ENCODE measurements at regions not wholly inside any gene's neighbourhood (a gene's known extent, or its start where the extent isn't known, plus 50 kb on each side); places are given as distances from the start of the nearest gene placed in this dataset.
A peak's percentile ranks its signal among the peaks of the same experiment; 100 is the strongest.

DNA sequence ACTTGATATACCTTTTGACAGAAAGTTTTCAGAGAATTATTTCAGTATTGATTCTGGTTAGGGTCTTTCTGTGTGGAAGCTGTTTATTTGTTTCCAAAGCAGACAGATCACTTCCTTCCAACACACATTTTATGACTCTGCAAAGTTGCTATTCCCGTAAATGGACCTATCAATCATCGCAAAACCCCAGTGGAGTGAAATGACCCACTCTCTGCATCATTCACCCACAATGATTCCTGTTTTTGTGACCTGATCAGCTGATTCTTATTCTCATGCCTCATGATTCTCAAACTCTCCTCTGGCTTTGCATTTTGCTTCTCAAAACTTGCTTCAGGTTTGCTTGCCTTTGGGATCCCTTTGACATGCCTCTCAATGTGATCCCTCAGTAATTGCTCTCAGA, 453.7 kb downstream of the PCDH17 start:
- Histone ChIP-seq H3K36me3 (ENCODE audit: insufficient read depth, low read length) (no peaks in the 10 kb centered on the region), H2AFZ (ENCODE audit: low read depth, low read length) (no peak overlapping the region), H3K9me3 (ENCODE audit: low read length) (no peaks in the 10 kb centered on the region), H3K4me3 (ENCODE audit: low read length) (no peak overlapping the region), H3K4me1 (ENCODE audit: insufficient read depth, low read length) (peaks cover 22% of the 10 kb centered on the region), H3K27me3 (ENCODE audit: insufficient read depth, low read length) (no peaks in the 10 kb centered on the region)

GRCh38 chr13:58085819-58086218, 454.3 kb downstream of the PCDH17 start:
- Histone ChIP-seq H3K4me3 (ENCODE audit: low read length) (no peak overlapping the region), H3K36me3 (ENCODE audit: insufficient read depth, low read length) (no peaks in the 10 kb centered on the region), H2AFZ (ENCODE audit: low read depth, low read length) (no peak overlapping the region), H3K4me1 (ENCODE audit: insufficient read depth, low read length) (peaks cover 18% of the 10 kb centered on the region), H3K9me3 (ENCODE audit: low read length) (no peaks in the 10 kb centered on the region), H3K27me3 (ENCODE audit: insufficient read depth, low read length) (no peaks in the 10 kb centered on the region)

- no peak overlapping the region for H3K4me3 ChIP-seq (ENCODE audit: low read length)
- H3K27me3 ChIP-seq (ENCODE audit: insufficient read depth, low read length) = no peaks in the 10 kb centered on the region
- H2AFZ ChIP-seq (ENCODE audit: low read depth, low read length) = no peak overlapping the region
- H3K4me1 ChIP-seq (ENCODE audit: insufficient read depth, low read length) = peaks cover 6% of the 10 kb centered on the region
- H3K9me3 ChIP-seq (ENCODE audit: low read length) = no peaks in the 10 kb centered on the region
- no peaks in the 10 kb centered on the region for H3K36me3 ChIP-seq (ENCODE audit: insufficient read depth, low read length)
Measured at GRCh38 chr13:58087566-58087965, 456.0 kb downstream of the PCDH17 start.

DNA sequence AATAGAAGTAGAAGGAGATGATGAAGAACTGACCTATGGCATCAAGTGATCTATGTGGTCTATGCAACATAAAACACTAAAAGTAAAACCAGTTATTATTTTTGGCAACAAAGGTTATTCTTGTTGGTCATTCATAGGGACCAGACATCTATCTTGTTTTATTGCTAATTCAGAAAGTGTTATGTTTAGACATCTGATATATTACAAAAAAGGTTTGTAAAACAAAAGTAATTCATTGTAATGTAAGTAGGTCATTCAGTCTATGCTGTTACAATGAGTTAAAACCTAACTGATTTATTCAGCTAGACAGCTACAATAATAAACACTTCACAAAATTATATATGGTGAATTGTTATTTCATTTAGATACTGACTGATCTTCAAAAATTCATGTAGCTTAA, 461.9 kb downstream of the PCDH17 start:
- Histone ChIP-seq H3K36me3 (ENCODE audit: insufficient read depth, low read length) (no peaks in the 10 kb centered on the region), H3K27me3 (ENCODE audit: insufficient read depth, low read length) (no peaks in the 10 kb centered on the region), H3K4me1 (ENCODE audit: insufficient read depth, low read length) (no peaks in the 10 kb centered on the region), H2AFZ (ENCODE audit: low read depth, low read length) (no peak overlapping the region), H3K9me3 (ENCODE audit: low read length) (no peaks in the 10 kb centered on the region), H3K4me3 (ENCODE audit: low read length) (no peak overlapping the region)

- no peaks in the 10 kb centered on the region for H3K9me3 ChIP-seq (ENCODE audit: low read length)
- H2AFZ ChIP-seq (ENCODE audit: low read depth, low read length) = no peak overlapping the region
- no peaks in the 10 kb centered on the region for H3K4me1 ChIP-seq (ENCODE audit: insufficient read depth, low read length)
- no peak overlapping the region for H3K4me3 ChIP-seq (ENCODE audit: low read length)
- no peaks in the 10 kb centered on the region for H3K27me3 ChIP-seq (ENCODE audit: insufficient read depth, low read length)
- H3K36me3 ChIP-seq (ENCODE audit: insufficient read depth, low read length) = no peaks in the 10 kb centered on the region
Measured at GRCh38 chr13:58097831-58098230, 466.3 kb downstream of the PCDH17 start.

DNA sequence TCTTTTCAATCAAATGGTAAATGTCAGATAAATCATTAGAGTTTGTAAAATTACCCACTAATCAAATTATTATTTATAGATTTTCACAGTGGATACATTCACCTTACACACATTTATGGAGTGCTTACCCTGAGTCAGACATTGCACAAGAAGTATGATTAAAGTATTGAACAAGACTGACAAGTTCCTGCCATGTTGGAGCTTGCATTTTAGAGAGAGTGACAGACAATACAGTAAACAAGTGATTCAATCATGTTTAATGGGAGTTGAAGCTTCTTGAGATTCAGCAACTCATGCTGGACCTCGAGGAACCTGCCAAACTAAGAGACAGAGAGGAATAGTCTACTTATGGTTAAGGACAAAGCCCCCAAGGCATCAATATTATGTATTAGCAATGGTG, 487.8 kb downstream of the PCDH17 start:
- H3K4me3 ChIP-seq (ENCODE audit: low read length) = no peak overlapping the region
- H2AFZ ChIP-seq (ENCODE audit: low read depth, low read length) = no peak overlapping the region
- no peaks in the 10 kb centered on the region for H3K4me1 ChIP-seq (ENCODE audit: insufficient read depth, low read length)
- H3K9me3 ChIP-seq (ENCODE audit: low read length) = no peaks in the 10 kb centered on the region
- H3K36me3 ChIP-seq (ENCODE audit: insufficient read depth, low read length) = no peaks in the 10 kb centered on the region
- no peaks in the 10 kb centered on the region for H3K27me3 ChIP-seq (ENCODE audit: insufficient read depth, low read length)

DNA sequence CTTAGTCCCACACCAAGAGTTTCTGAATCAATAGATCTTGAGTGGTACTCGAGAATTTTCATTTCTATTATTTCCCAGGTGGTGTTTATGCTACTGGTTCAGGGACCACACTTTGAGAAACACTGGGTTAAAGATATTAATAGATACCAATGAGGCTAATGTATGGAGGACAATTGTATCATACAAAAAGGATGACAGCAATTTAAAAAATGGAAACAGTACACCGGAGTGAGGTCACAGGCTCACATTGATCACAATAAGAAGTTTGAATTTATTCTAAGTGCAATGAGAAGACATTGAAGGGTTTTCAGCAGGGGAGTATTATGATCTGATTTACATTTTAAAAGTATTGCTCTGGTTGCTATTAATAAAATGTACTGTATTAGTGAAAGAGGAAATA, 488.3 kb downstream of the PCDH17 start:
- H3K4me3 ChIP-seq (ENCODE audit: low read length) = no peak overlapping the region
- H3K27me3 ChIP-seq (ENCODE audit: insufficient read depth, low read length) = no peaks in the 10 kb centered on the region
- H2AFZ ChIP-seq (ENCODE audit: low read depth, low read length) = no peak overlapping the region
- no peaks in the 10 kb centered on the region for H3K36me3 ChIP-seq (ENCODE audit: insufficient read depth, low read length)
- no peaks in the 10 kb centered on the region for H3K9me3 ChIP-seq (ENCODE audit: low read length)
- H3K4me1 ChIP-seq (ENCODE audit: insufficient read depth, low read length) = no peaks in the 10 kb centered on the region

DNA sequence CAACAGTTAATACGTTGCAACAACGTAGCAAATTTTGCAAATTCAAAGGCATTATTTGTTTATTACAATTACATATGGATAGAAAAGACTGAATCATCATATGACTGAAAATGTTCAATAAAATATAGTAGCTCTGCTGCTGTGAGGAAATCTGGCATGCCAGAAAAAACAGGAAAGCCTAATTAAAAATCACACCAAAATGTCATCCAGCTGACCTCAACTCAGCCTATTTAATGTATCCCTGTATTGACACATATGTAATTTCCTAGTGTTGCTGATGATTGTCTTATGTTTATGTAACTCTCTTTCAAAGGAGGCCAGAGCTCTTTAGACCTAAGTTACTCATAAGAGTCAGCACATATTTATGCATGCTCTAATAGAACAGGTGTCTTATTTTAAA, 495.0 kb downstream of the PCDH17 start:
- Histone ChIP-seq H3K36me3 (ENCODE audit: insufficient read depth, low read length) (no peaks in the 10 kb centered on the region), H3K27me3 (ENCODE audit: insufficient read depth, low read length) (no peaks in the 10 kb centered on the region), H2AFZ (ENCODE audit: low read depth, low read length) (no peak overlapping the region), H3K9me3 (ENCODE audit: low read length) (peaks cover 3% of the 10 kb centered on the region), H3K4me3 (ENCODE audit: low read length) (no peak overlapping the region), H3K4me1 (ENCODE audit: insufficient read depth, low read length) (no peaks in the 10 kb centered on the region)

DNA sequence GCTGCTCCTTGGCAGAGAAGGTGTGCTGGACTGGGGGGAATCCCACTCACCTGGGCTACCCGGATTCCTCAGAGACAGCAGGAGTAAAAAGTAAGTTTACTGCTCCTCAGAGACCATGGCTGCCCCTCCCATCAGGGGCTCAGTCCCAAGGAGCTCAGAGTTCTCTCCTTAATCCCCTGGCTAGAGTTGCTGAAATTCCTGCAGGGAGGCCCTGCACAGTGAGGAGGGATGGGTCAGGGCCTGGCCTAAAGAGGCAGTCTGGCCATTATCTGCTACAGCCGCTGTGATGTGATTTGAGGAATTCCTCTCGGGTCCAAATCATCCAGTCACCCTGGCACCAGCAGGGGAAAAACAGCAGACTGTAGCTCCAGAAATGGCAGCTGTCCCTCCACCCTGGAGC, 502.5 kb downstream of the PCDH17 start:
- peaks cover 3% of the 10 kb centered on the region for H3K9me3 ChIP-seq (ENCODE audit: low read length)
- no peaks in the 10 kb centered on the region for H3K36me3 ChIP-seq (ENCODE audit: insufficient read depth, low read length)
- no peaks in the 10 kb centered on the region for H3K4me1 ChIP-seq (ENCODE audit: insufficient read depth, low read length)
- no peak overlapping the region for H3K4me3 ChIP-seq (ENCODE audit: low read length)
- no peaks in the 10 kb centered on the region for H3K27me3 ChIP-seq (ENCODE audit: insufficient read depth, low read length)
- no peak overlapping the region for H2AFZ ChIP-seq (ENCODE audit: low read depth, low read length)

GRCh38 chr13:58134525-58134924, 503.0 kb downstream of the PCDH17 start:
- Histone ChIP-seq H3K36me3 (ENCODE audit: insufficient read depth, low read length) (no peaks in the 10 kb centered on the region), H3K4me3 (ENCODE audit: low read length) (no peak overlapping the region), H2AFZ (ENCODE audit: low read depth, low read length) (no peak overlapping the region), H3K9me3 (ENCODE audit: low read length) (peaks cover 3% of the 10 kb centered on the region), H3K27me3 (ENCODE audit: insufficient read depth, low read length) (no peaks in the 10 kb centered on the region), H3K4me1 (ENCODE audit: insufficient read depth, low read length) (no peaks in the 10 kb centered on the region)

DNA sequence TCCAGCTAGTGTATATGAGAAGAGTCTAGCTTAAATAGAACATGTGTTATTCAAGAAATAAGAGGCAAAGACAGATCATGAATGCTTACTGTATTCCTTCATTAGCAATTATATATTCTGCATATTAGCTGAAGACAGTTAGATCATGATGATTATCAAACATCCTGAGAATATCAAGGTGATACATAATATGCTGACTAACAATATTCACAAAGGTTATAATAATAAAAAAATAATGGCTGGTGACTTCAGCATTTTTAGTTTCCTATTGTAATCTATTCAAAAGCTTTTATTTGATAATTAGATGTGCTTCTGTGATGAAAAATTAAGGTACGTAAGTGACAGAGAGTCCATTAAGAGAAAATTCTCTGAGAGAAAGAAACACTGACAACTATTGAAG, 511.4 kb downstream of the PCDH17 start:
- no peaks in the 10 kb centered on the region for H3K36me3 ChIP-seq (ENCODE audit: insufficient read depth, low read length)
- peaks cover 2% of the 10 kb centered on the region for H3K9me3 ChIP-seq (ENCODE audit: low read length)
- H3K4me3 ChIP-seq (ENCODE audit: low read length) = no peak overlapping the region
- no peaks in the 10 kb centered on the region for H3K27me3 ChIP-seq (ENCODE audit: insufficient read depth, low read length)
- H3K4me1 ChIP-seq (ENCODE audit: insufficient read depth, low read length) = no peaks in the 10 kb centered on the region
- H2AFZ ChIP-seq (ENCODE audit: low read depth, low read length) = no peak overlapping the region

- no peaks in the 10 kb centered on the region for H3K36me3 ChIP-seq (ENCODE audit: insufficient read depth, low read length)
- no peak overlapping the region for H2AFZ ChIP-seq (ENCODE audit: low read depth, low read length)
- H3K9me3 ChIP-seq (ENCODE audit: low read length) = peaks cover 2% of the 10 kb centered on the region
- no peak overlapping the region for H3K4me3 ChIP-seq (ENCODE audit: low read length)
- H3K4me1 ChIP-seq (ENCODE audit: insufficient read depth, low read length) = no peaks in the 10 kb centered on the region
- no peaks in the 10 kb centered on the region for H3K27me3 ChIP-seq (ENCODE audit: insufficient read depth, low read length)
Measured at GRCh38 chr13:58144616-58145015, 513.1 kb downstream of the PCDH17 start.

DNA sequence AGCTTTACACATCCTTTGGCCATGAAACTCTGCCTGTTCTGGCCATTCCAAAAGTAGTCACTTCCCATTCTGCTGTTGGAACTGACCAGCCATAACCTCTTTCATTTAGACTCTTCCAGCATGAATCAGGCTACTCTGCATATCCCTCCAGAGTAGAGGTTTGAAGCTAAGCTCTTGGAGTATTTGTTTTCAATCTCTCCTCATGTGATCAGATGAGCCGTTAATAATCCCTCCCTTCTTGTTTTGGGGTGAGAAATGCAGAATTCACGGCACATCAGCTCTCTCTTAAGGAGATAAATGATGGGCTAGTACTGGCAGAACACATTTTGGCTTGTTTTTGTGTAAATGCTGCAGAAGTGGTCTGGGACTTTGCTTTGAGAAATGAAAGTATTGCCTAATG, 519.9 kb downstream of the PCDH17 start:
- Histone ChIP-seq H3K36me3 (ENCODE audit: insufficient read depth, low read length) (no peaks in the 10 kb centered on the region), H3K27me3 (ENCODE audit: insufficient read depth, low read length) (no peaks in the 10 kb centered on the region), H3K4me3 (ENCODE audit: low read length) (no peak overlapping the region), H3K4me1 (ENCODE audit: insufficient read depth, low read length) (no peaks in the 10 kb centered on the region), H3K9me3 (ENCODE audit: low read length) (no peaks in the 10 kb centered on the region), H2AFZ (ENCODE audit: low read depth, low read length) (no peak overlapping the region)

DNA sequence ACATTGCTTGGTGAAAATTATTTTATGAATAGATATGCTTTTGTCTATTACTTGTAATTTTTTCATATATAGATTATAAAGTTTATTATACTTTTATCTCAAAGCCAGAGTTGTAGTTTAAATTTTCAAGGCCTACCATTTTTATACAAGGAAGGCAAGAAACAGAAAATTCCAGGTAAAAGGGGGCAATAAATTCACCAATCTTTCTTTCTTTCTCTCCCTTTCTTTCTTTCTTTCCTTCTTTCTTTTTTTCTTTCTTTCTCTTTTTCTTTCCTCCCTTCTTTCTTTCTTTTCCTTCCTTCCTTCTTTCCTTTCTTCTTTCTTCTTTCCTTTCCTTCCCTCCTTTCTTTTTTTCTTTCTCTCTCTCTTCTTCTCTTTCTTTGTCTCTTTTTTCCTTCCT, 529.4 kb downstream of the PCDH17 start:
- peaks cover 13% of the 10 kb centered on the region for H3K4me1 ChIP-seq (ENCODE audit: insufficient read depth, low read length)
- no peaks in the 10 kb centered on the region for H3K27me3 ChIP-seq (ENCODE audit: insufficient read depth, low read length)
- H3K36me3 ChIP-seq (ENCODE audit: insufficient read depth, low read length) = no peaks in the 10 kb centered on the region
- peak overlapping the region; percentile 26 for H2AFZ ChIP-seq (ENCODE audit: low read depth, low read length)
- H3K4me3 ChIP-seq (ENCODE audit: low read length) = no peak overlapping the region
- no peaks in the 10 kb centered on the region for H3K9me3 ChIP-seq (ENCODE audit: low read length)
